CD4-positive, alpha-beta T cell (primary cell): ENCODE measurements at regions not wholly inside any gene's neighbourhood (a gene's known extent, or its start where the extent isn't known, plus 50 kb on each side); places are given as distances from the start of the nearest gene placed in this dataset.

Source experiments
- ATAC-seq: fragments of 200-7000 bp; cut with Tn5 transposase; one replicate; pipeline ENCODE4 v1.10.0; 2022; ENCODE audit warnings: mild to moderate bottlenecking; ENCODE audit not compliant: poor library complexity
- CTCF ChIA-PET: fragments of 350-600 bp; sonication (Branson Sonifier 250); formaldehyde crosslinking; loops from one replicate; lab custom pipeline; 2021; ENCODE audit warnings: antibody characterized with exemption, inconsistent platforms; lab: Charles Lee
- POLR2A ChIA-PET: fragments of 350-600 bp; sonication (Branson Sonifier 250); formaldehyde crosslinking; loops from one replicate; lab custom pipeline; 2021; ENCODE audit warnings: antibody characterized with exemption, inconsistent platforms; lab: Charles Lee
- DNase-seq, 14 experiments: peaks; one replicate each; pipeline ENCODE4 v3.0.0-alpha.2; 2013 to 2020; ENCODE audit warnings: mixed read lengths in 2 of 14
- H3K27ac ChIP-seq, 2 donors: one replicate each; pipeline versions ENCODE4 v1.5.1 to v1.7.0; 2013; ENCODE audit warnings: low read length in 2 of 2, low read depth in 1 of 2, mild to moderate bottlenecking in 1 of 2
- H3K27me3 ChIP-seq, 2 experiments: 1 replicate in 1 of 2; 2 replicates in 1 of 2; pipeline versions ENCODE4 v1.6.1 to v1.7.0; 2013; ENCODE audit warnings: low read length in 2 of 2, control low read depth in 1 of 2, mild to moderate bottlenecking in 1 of 2, moderate library complexity in 1 of 2; ENCODE audit not compliant: insufficient read depth in 2 of 2, control insufficient read depth in 1 of 2
- H3K36me3 ChIP-seq: one replicate; pipeline ENCODE4 v1.6.1; 2013; ENCODE audit warnings: low read length, control low read depth; ENCODE audit not compliant: insufficient read depth
- H3K4me1 ChIP-seq: one replicate; pipeline ENCODE4 v1.6.1; 2013; ENCODE audit warnings: low read length, control low read depth; ENCODE audit not compliant: insufficient read depth
- H3K4me3 ChIP-seq: one replicate; pipeline ENCODE4 v1.5.1; 2013; ENCODE audit warnings: mild to moderate bottlenecking, low read length, moderate library complexity
- H3K9me3 ChIP-seq, 2 experiments: 1 replicate in 1 of 2; 2 replicates in 1 of 2; pipeline versions ENCODE4 v1.6.1 to v1.7.0; 2013; ENCODE audit warnings: low read length in 2 of 2, mild to moderate bottlenecking in 2 of 2, control low read depth in 1 of 2, moderate library complexity in 1 of 2; ENCODE audit not compliant: control insufficient read depth in 1 of 2, insufficient read depth in 1 of 2
- H3K27ac Mint-ChIP-seq: one replicate; pipeline ENCODE4 v1.8.0; 2020; ENCODE audit warnings: mixed read lengths
- H3K27me3 Mint-ChIP-seq: one replicate; pipeline ENCODE4 v1.8.0; 2021; ENCODE audit warnings: mixed read lengths
- H3K36me3 Mint-ChIP-seq: one replicate; pipeline ENCODE4 v1.8.0; 2021; ENCODE audit warnings: low read depth, mixed read lengths
- H3K4me1 Mint-ChIP-seq: one replicate; pipeline ENCODE4 v1.8.0; 2021; ENCODE audit warnings: low read depth, mixed read lengths
- H3K4me3 Mint-ChIP-seq: one replicate; pipeline ENCODE4 v1.8.0; 2020; ENCODE audit warnings: mild to moderate bottlenecking, mixed read lengths
- H3K9me3 Mint-ChIP-seq: one replicate; pipeline ENCODE4 v1.8.0; 2020; ENCODE audit warnings: mixed read lengths
- CTCF ChIP-seq: fragments of 200-600 bp; IDR thresholded peaks from one replicate; pipeline ENCODE4 v1.8.0; 2022; ENCODE audit warnings: antibody characterized with exemption, mild to moderate bottlenecking
- intact Hi-C, 2 experiments: fragments of 100-400 bp; cut with DNase I in 1 of 2; cut with micrococcal nuclease in 1 of 2; formaldehyde crosslinking; loops; one replicate each; pipeline versions ENCODE4 v1.15.1 to v1.9.0; 2023 to 2025; cut with DNase I, micrococcal nuclease

GRCh38 chr4:117357437-117357836, 272.1 kb upstream of the TRAM1L1 start:
- DNase-seq (no peak), ATAC-seq (no peak)
- Mint-ChIP-seq H3K4me3 (no peak overlapping the region), H3K36me3 (no peaks in the 10 kb centered on the region), H3K9me3 (no peaks in the 10 kb centered on the region), H3K4me1 (no peaks in the 10 kb centered on the region), H3K27ac (no peak overlapping the region), H3K27me3 (no peaks in the 10 kb centered on the region)
- Histone ChIP-seq H3K36me3 (no peaks in the 10 kb centered on the region), H3K4me1 (no peaks in the 10 kb centered on the region), H3K4me3 (no peak overlapping the region), H3K9me3 (no peaks in the 10 kb centered on the region), H3K27ac (no peak overlapping the region), H3K27me3 (no peaks in the 10 kb centered on the region)
- ChIA-PET POLR2A (no interaction called here), CTCF (no interaction called here)
- no peak for TF ChIP-seq CTCF
- intact Hi-C loops = no loop called here

DNA sequence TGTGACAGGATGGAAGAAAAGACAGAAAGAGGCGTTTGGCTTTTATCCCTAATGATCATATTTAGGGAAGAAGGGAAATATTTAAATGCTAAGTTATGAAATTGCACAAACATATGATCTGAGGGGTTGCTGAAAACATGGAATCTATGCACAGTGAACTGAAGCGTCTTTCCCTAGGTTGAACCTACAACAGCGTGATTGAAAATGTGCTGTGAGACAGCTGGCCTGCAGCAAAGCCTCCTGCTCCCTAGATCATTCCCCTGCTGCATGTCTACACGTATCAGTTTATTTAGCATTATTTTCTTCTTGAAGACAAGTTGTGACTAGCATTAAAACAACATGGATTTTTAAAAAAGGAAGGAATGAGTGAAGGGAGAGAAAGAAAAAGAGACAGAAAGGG, 272.5 kb upstream of the TRAM1L1 start:
- Mint-ChIP-seq H3K9me3 (no peaks in the 10 kb centered on the region), H3K36me3 (no peaks in the 10 kb centered on the region), H3K4me1 (no peaks in the 10 kb centered on the region), H3K27ac (no peak overlapping the region), H3K27me3 (no peaks in the 10 kb centered on the region), H3K4me3 (no peak overlapping the region)
- DNase-seq (no peak), ATAC-seq (no peak)
- ChIA-PET CTCF (no interaction called here), POLR2A (no interaction called here)
- no peak for TF ChIP-seq CTCF
- no peak overlapping the region for H3K27ac ChIP-seq
- no peaks in the 10 kb centered on the region for H3K9me3 ChIP-seq
- H3K4me3 ChIP-seq = no peak overlapping the region
- intact Hi-C loops = no loop called here
- H3K36me3 ChIP-seq = no peaks in the 10 kb centered on the region
- H3K27me3 ChIP-seq = no peaks in the 10 kb centered on the region
- H3K4me1 ChIP-seq = no peaks in the 10 kb centered on the region

DNA sequence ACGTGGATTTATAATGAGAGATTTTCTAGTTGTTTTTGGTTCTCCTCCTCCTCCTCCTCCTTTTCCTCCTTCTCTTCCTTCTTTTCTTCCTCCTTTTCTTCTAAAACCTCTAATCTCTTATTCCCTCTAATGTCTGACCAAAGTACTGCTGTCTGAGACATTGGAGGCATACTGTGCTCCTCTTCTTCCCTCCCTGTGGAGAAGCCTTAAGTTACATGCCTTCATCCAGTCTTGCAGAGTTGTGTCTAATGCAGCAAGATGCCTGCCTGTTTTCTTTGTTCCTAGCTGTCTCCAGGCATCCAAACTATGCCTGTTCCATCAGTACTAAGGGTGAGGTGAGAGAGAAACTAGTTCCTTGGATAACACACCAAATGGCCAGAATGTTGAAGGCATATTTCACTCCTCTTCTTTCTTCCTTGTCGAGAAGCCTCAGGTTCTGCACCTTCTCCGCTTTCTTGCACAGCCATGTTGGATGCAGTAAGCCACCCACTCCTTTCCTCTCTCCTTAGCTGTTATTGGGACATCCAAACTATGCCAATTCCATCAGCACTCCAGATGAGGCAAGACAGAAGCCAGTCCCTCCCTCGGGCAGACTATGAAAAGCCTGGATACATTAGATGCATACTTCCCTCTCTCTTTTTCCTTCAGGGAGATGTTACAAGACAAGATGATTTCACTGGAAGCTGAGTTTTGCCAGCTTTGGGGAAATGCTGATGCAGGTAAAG, 285.7 kb upstream of the TRAM1L1 start:
- Mint-ChIP-seq H3K4me1 (no peaks in the 10 kb centered on the region), H3K36me3 (no peaks in the 10 kb centered on the region), H3K9me3 (peaks cover 2% of the 10 kb centered on the region), H3K27ac (no peak overlapping the region), H3K27me3 (no peaks in the 10 kb centered on the region), H3K4me3 (no peak overlapping the region)
- H3K27ac ChIP-seq = no peak overlapping the region
- ATAC-seq (no peak), DNase-seq (no peak)
- TF ChIP-seq CTCF = no peak
- H3K4me1 ChIP-seq = no peaks in the 10 kb centered on the region
- no peaks in the 10 kb centered on the region for H3K9me3 ChIP-seq
- no peaks in the 10 kb centered on the region for H3K27me3 ChIP-seq
- ChIA-PET CTCF (no interaction called here), POLR2A (no interaction called here)
- intact Hi-C loops = no loop called here
- no peaks in the 10 kb centered on the region for H3K36me3 ChIP-seq
- no peak overlapping the region for H3K4me3 ChIP-seq
